Endothelial cell of umbilical vein (primary cell): ENCODE measurements at regions not wholly inside any gene's neighbourhood (a gene's known extent, or its start where the extent isn't known, plus 50 kb on each side); places are given as distances from the start of the nearest gene placed in this dataset.

Experiments used
- CTCF ChIP-seq, 2 donors: IDR thresholded peaks; 1 replicate in 1 of 2; 2 replicates in 1 of 2; pipeline ENCODE4 v1.5.1; 2011; ENCODE audit warnings: low read length in 2 of 2, mild to moderate bottlenecking in 2 of 2, moderate library complexity in 2 of 2, control low read depth in 1 of 2, inconsistent platforms in 1 of 2, low read depth in 1 of 2; ENCODE audit not compliant: insufficient read depth in 1 of 2; ENCODE audit errors: extremely low read depth in 1 of 2
- EZH2 ChIP-seq: IDR thresholded peaks from 2 replicates; pipeline ENCODE4 v1.6.1; 2012; ENCODE audit warnings: borderline replicate concordance, low read depth, mild to moderate bottlenecking, moderate library complexity, low read length, inconsistent platforms; ENCODE audit not compliant: severe bottlenecking
- FOS ChIP-seq: IDR thresholded peaks from 2 replicates; pipeline ENCODE4 v1.6.1; 2011; ENCODE audit warnings: mild to moderate bottlenecking, low read length, moderate library complexity, borderline replicate concordance; ENCODE audit not compliant: insufficient read depth
- GATA2 ChIP-seq: IDR thresholded peaks from 2 replicates; pipeline ENCODE4 v1.7.0; 2011; ENCODE audit warnings: low read depth, mild to moderate bottlenecking, moderate library complexity, mixed read lengths, low read length; ENCODE audit not compliant: insufficient read length, insufficient read depth
- JUN ChIP-seq: IDR thresholded peaks from 2 replicates; pipeline ENCODE4 v1.6.1; 2011; ENCODE audit warnings: borderline replicate concordance, low read depth; ENCODE audit not compliant: insufficient read length, insufficient read depth
- MAX ChIP-seq: IDR thresholded peaks from 2 replicates; pipeline ENCODE4 v1.6.1; 2011; ENCODE audit not compliant: insufficient read depth, insufficient read length
- MYC ChIP-seq: IDR thresholded peaks from one replicate; pipeline ENCODE4 v1.6.1; 2011; ENCODE audit warnings: mild to moderate bottlenecking, low read depth, low read length
- POLR2A ChIP-seq: IDR thresholded peaks from 2 replicates; pipeline ENCODE4 v1.6.1; 2012; ENCODE audit warnings: low read depth, mild to moderate bottlenecking, control low read depth, low read length
- POLR2AphosphoS5 ChIP-seq: IDR thresholded peaks from 2 replicates; pipeline ENCODE4 v1.6.1; 2012; ENCODE audit warnings: low read depth, mild to moderate bottlenecking, control low read depth, low read length, moderate library complexity; ENCODE audit not compliant: insufficient read depth

- TF ChIP-seq CTCF (IDR thresholded peaks at IDR 0.05; ENCODE audit: extremely low read depth in 1 of 2, insufficient read depth in 1 of 2, low read depth in 1 of 2, low read length in 2 of 2) (no peak), JUN (no peak), POLR2A (no peak), EZH2 (no peak), FOS (no peak), GATA2 (no peak), POLR2AphosphoS5 (no peak), MAX (no peak), MYC (no peak)
These were observed 325.9 kb downstream of the NDFIP2 start for GRCh38 chr13:79806821-79807220.
